ENCODE measurements at regions not wholly inside any gene's neighbourhood (a gene's known extent, or its start where the extent isn't known, plus 50 kb on each side); places are given as distances from the start of the nearest gene placed in this dataset.
"Not testable (repeated sequence)": the region's sequence is repeated elsewhere in the genome, so short reads cannot be mapped to it uniquely, and the experiment has no call there.

- no peak for DNase-seq
These were observed 596.0 kb downstream of the EPM2A start for GRCh38 chr6:145139140-145139850.

GRCh38 chr6:145139895-145140294 lies 595.4 kb downstream of the EPM2A start:
- DNase-seq, result no peak

GRCh38 chr6:145141572-145141971 lies 593.7 kb downstream of the EPM2A start:
- DNase-seq, result no peak

GRCh38 chr6:145142958-145143357 lies 592.4 kb downstream of the EPM2A start:
- no peak for DNase-seq

GRCh38 chr6:145143379-145143778 lies 591.9 kb downstream of the EPM2A start:
- DNase-seq, result no peak

- no peak for DNase-seq
These were observed 587.8 kb downstream of the EPM2A start for GRCh38 chr6:145147559-145147958.

GRCh38 chr6:145147981-145148749 lies 587.2 kb downstream of the EPM2A start:
- DNase-seq, result no peak

- DNase-seq, result no peak
These were observed 586.5 kb downstream of the EPM2A start for GRCh38 chr6:145148776-145149175.

- DNase-seq, result no peak
These were observed 583.7 kb downstream of the EPM2A start for GRCh38 chr6:145151624-145152023.

GRCh38 chr6:145153495-145153894 lies 581.8 kb downstream of the EPM2A start:
- no peak for DNase-seq

- DNase-seq, result no peak
These were observed 579.9 kb downstream of the EPM2A start for GRCh38 chr6:145155411-145155810.

GRCh38 chr6:145155873-145156782 lies 579.2 kb downstream of the EPM2A start:
- DNase-seq, result no peak

GRCh38 chr6:145158636-145159035 lies 576.7 kb downstream of the EPM2A start:
- not testable (repeated sequence) for DNase-seq

GRCh38 chr6:145159921-145160320 lies 575.4 kb downstream of the EPM2A start:
- no peak for DNase-seq

GRCh38 chr6:145161501-145161900 lies 573.8 kb downstream of the EPM2A start:
- DNase-seq, result no peak

- DNase-seq, result no peak
These were observed 565.5 kb downstream of the EPM2A start for GRCh38 chr6:145169726-145170224.

- no peak for DNase-seq
These were observed 559.9 kb downstream of the EPM2A start for GRCh38 chr6:145175470-145175869.

GRCh38 chr6:145178391-145178790 lies 556.9 kb downstream of the EPM2A start:
- DNase-seq, result no peak

GRCh38 chr6:145187491-145188206 lies 547.7 kb downstream of the EPM2A start:
- DNase-seq, result no peak

- DNase-seq, result no peak
These were observed 545.5 kb downstream of the EPM2A start for GRCh38 chr6:145189836-145190235.

- no peak for DNase-seq
These were observed 540.9 kb downstream of the EPM2A start for GRCh38 chr6:145194389-145194788.

GRCh38 chr6:145199961-145200360 lies 535.4 kb downstream of the EPM2A start:
- DNase-seq, result no peak

Measured in effector CD8-positive, alpha-beta T cell (primary cell).